GM23338 (cell line): ENCODE measurements at regions not wholly inside any gene's neighbourhood (a gene's known extent, or its start where the extent isn't known, plus 50 kb on each side); places are given as distances from the start of the nearest gene placed in this dataset.

Experiments
- ATAC-seq: fragments of 200-7000 bp; cut with Tn5 transposase; 3 replicates; pipeline ENCODE4 v1.9.1; 2020
- DNase-seq: peaks from one replicate; pipeline ENCODE4 v3.0.0-alpha.2; 2015; ENCODE audit warnings: low spot score
- H2AFZ ChIP-seq: fragments of 200-600 bp; sonication (generic); 2 replicates; pipeline ENCODE4 v1.8.0; 2016; ENCODE audit warnings: antibody characterized with exemption, mild to moderate bottlenecking, moderate library complexity
- H3F3A ChIP-seq: fragments of 200-600 bp; sonication (generic); replicated peaks from 2 replicates; pipeline ENCODE4 v1.8.0; 2017; ENCODE audit warnings: antibody characterized with exemption, mixed run types, low read depth
- H3K27ac ChIP-seq: fragments of 200-600 bp; sonication (generic); 2 replicates; pipeline ENCODE4 v1.6.1; 2016; ENCODE audit warnings: low read depth
- H3K27me3 ChIP-seq: fragments of 200-600 bp; sonication (generic); 2 replicates; pipeline ENCODE4 v1.8.0; 2016; ENCODE audit warnings: mild to moderate bottlenecking, mixed run types, moderate library complexity; ENCODE audit not compliant: insufficient read depth
- H3K36me3 ChIP-seq: fragments of 200-600 bp; sonication (generic); 2 replicates; pipeline ENCODE4 v1.8.0; 2016; ENCODE audit warnings: mild to moderate bottlenecking; ENCODE audit not compliant: insufficient read depth
- H3K4me1 ChIP-seq: fragments of 200-600 bp; sonication (generic); 2 replicates; pipeline ENCODE4 v1.8.0; 2016; ENCODE audit warnings: mild to moderate bottlenecking, moderate library complexity; ENCODE audit not compliant: insufficient read depth
- H3K4me2 ChIP-seq: fragments of 200-600 bp; sonication (generic); 2 replicates; pipeline ENCODE4 v1.7.1; 2017; ENCODE audit warnings: mixed run types
- H3K4me3 ChIP-seq: fragments of 200-600 bp; sonication (generic); 2 replicates; pipeline ENCODE4 v1.6.1; 2016; ENCODE audit warnings: mixed run types
- H3K79me2 ChIP-seq: fragments of 200-600 bp; sonication (generic); replicated peaks from 2 replicates; pipeline ENCODE4 v1.8.0; 2017; ENCODE audit warnings: mild to moderate bottlenecking; ENCODE audit not compliant: insufficient read depth
- H3K9me2 ChIP-seq: fragments of 200-600 bp; sonication (generic); 2 replicates; pipeline ENCODE4 v1.8.0; 2017; ENCODE audit not compliant: insufficient read depth
- H4K20me1 ChIP-seq: fragments of 200-600 bp; sonication (generic); replicated peaks from 2 replicates; pipeline ENCODE4 v1.8.0; 2017; ENCODE audit warnings: mild to moderate bottlenecking; ENCODE audit not compliant: insufficient read depth
- H3K27ac Mint-ChIP-seq: 2 replicates; pipeline ENCODE4 v1.8.0; 2020; ENCODE audit warnings: inconsistent platforms, mild to moderate bottlenecking, moderate library complexity, mixed read lengths
- H3K27me3 Mint-ChIP-seq: 3 replicates; pipeline ENCODE4 v1.8.0; 2022; ENCODE audit warnings: low read depth, mild to moderate bottlenecking, moderate library complexity, mixed read lengths, inconsistent platforms; ENCODE audit not compliant: insufficient read depth, poor library complexity
- H3K36me3 Mint-ChIP-seq: 3 replicates; pipeline ENCODE4 v1.8.0; 2021; ENCODE audit warnings: low read depth, mild to moderate bottlenecking, inconsistent platforms, moderate library complexity, mixed read lengths
- H3K4me1 Mint-ChIP-seq: 3 replicates; pipeline ENCODE4 v1.8.0; 2020; ENCODE audit warnings: mild to moderate bottlenecking, inconsistent platforms, mixed read lengths
- H3K4me3 Mint-ChIP-seq: 3 replicates; pipeline ENCODE4 v1.8.0; 2021; ENCODE audit warnings: moderate library complexity, mild to moderate bottlenecking, inconsistent platforms, mixed read lengths
- H3K9me3 Mint-ChIP-seq: 3 replicates; pipeline ENCODE4 v1.8.0; 2020; ENCODE audit warnings: moderate library complexity, mild to moderate bottlenecking, inconsistent platforms, mixed read lengths
- CREB1 ChIP-seq: fragments of 250-450 bp; sonication (Bioruptor Pico); IDR thresholded peaks from 2 replicates; pipeline ENCODE4 v1.5.0; 2020; ENCODE audit warnings: low read depth, mild to moderate bottlenecking, moderate library complexity
- CTCF ChIP-seq, 2 experiments: fragments of 200-600 bp in 1 of 2; sonication (generic) in 1 of 2; conservative IDR thresholded peaks; 2 replicates each; pipeline versions ENCODE4 v1.5.1 to v1.6.1; 2016 to 2017; ENCODE audit warnings: antibody characterized with exemption in 2 of 2, low read depth in 2 of 2, mild to moderate bottlenecking in 2 of 2, moderate library complexity in 1 of 2
- ETS1 ChIP-seq: IDR thresholded peaks from 2 replicates; pipeline ENCODE4 v1.6.1; 2016; ENCODE audit warnings: antibody characterized with exemption
- EZH2 ChIP-seq: fragments of 200-600 bp; sonication (generic); IDR thresholded peaks from one replicate; pipeline ENCODE4 v1.8.0; 2017; ENCODE audit warnings: antibody characterized with exemption, mild to moderate bottlenecking, low read depth; ENCODE audit not compliant: unreplicated experiment
- EZH2phosphoT487 ChIP-seq: fragments of 200-600 bp; sonication (generic); IDR thresholded peaks from one replicate; pipeline ENCODE4 v1.8.1; 2018; ENCODE audit warnings: antibody characterized with exemption; ENCODE audit not compliant: unreplicated experiment
- JUNB ChIP-seq: IDR thresholded peaks from one replicate; pipeline ENCODE4 v1.6.1; 2016; ENCODE audit warnings: antibody characterized with exemption; ENCODE audit not compliant: unreplicated experiment
- NANOG ChIP-seq: IDR thresholded peaks from 2 replicates; pipeline ENCODE4 v1.6.1; 2016; ENCODE audit warnings: antibody characterized with exemption, borderline replicate concordance
- POLR2AphosphoS5 ChIP-seq: IDR thresholded peaks from 2 replicates; pipeline ENCODE4 v1.6.1; 2016; ENCODE audit warnings: antibody characterized with exemption, low read depth
- REST ChIP-seq: IDR thresholded peaks from one replicate; pipeline ENCODE4 v1.6.1; 2018; ENCODE audit warnings: antibody characterized with exemption; ENCODE audit not compliant: unreplicated experiment
- STAT1 ChIP-seq: IDR thresholded peaks from one replicate; pipeline ENCODE4 v1.6.1; 2016; ENCODE audit warnings: antibody characterized with exemption; ENCODE audit not compliant: unreplicated experiment
- ZNF114 ChIP-seq: fragments of 250-450 bp; sonication (Bioruptor Pico); IDR thresholded peaks from 2 replicates; pipeline ENCODE4 v1.5.0; 2020; ENCODE audit warnings: mild to moderate bottlenecking, moderate library complexity
- ZNF331 ChIP-seq: fragments of 250-450 bp; sonication (Bioruptor Pico); IDR thresholded peaks from 2 replicates; pipeline ENCODE4 v1.5.0; 2020; ENCODE audit warnings: low read depth, mild to moderate bottlenecking, moderate library complexity

GRCh38 chr6:143575440-143575839, 63.9 kb upstream of the FUCA2 start:
- Histone ChIP-seq H3K4me1 (no peaks in the 10 kb centered on the region; the same call in 1 of the 2 replicates), H3K4me2 (no peak overlapping the region), H3K9me2 (no peaks in the 10 kb centered on the region), H3F3A (no peaks in the 10 kb centered on the region), H4K20me1 (no peaks in the 10 kb centered on the region), H2AFZ (no peak overlapping the region), H3K27ac (no peak overlapping the region), H3K79me2 (no peaks in the 10 kb centered on the region), H3K4me3 (no peak overlapping the region), H3K27me3 (no peaks in the 10 kb centered on the region), H3K36me3 (no peaks in the 10 kb centered on the region)
- peak; percentile 84 for ATAC-seq
- no peaks in the 10 kb centered on the region for H3K36me3 Mint-ChIP-seq
- TF ChIP-seq ETS1 (no peak), CTCF (conservative IDR thresholded peaks at IDR 0.05; ENCODE audit: low read depth in 2 of 2) (peak; percentile 91 to 99), NANOG (no peak)
- H3K27ac Mint-ChIP-seq, result no peak overlapping the region
- H3K4me1 Mint-ChIP-seq, result peaks cover 16% of the 10 kb centered on the region
- no peaks in the 10 kb centered on the region for H3K9me3 Mint-ChIP-seq
- H3K27me3 Mint-ChIP-seq, result peaks cover 2% of the 10 kb centered on the region
- peak; percentile 81 for DNase-seq
- H3K4me3 Mint-ChIP-seq, result no peak overlapping the region

- Histone ChIP-seq H3F3A (no peaks in the 10 kb centered on the region), H3K27ac (no peak overlapping the region), H3K9me2 (no peaks in the 10 kb centered on the region), H3K27me3 (no peaks in the 10 kb centered on the region), H3K4me3 (no peak overlapping the region), H4K20me1 (no peaks in the 10 kb centered on the region), H3K36me3 (no peaks in the 10 kb centered on the region), H3K79me2 (no peaks in the 10 kb centered on the region), H3K4me2 (peak overlapping the region; percentile 23; the same call in 1 of the 2 replicates), H3K4me1 (no peaks in the 10 kb centered on the region; the same call in 1 of the 2 replicates), H2AFZ (no peak overlapping the region)
- Mint-ChIP-seq H3K4me1 (peaks cover 14% of the 10 kb centered on the region), H3K9me3 (no peaks in the 10 kb centered on the region), H3K4me3 (peak overlapping the region; percentile 12), H3K27ac (no peak overlapping the region), H3K36me3 (no peaks in the 10 kb centered on the region), H3K27me3 (peaks cover 5% of the 10 kb centered on the region)
- ATAC-seq (peak; percentile 83), DNase-seq (peak; percentile 31)
- no peak for TF ChIP-seq ZNF114 (CRISPR knock-in tag)
- no peak for TF ChIP-seq ZNF331
- TF ChIP-seq NANOG, result no peak
- no peak for TF ChIP-seq EZH2
- no peak for TF ChIP-seq CREB1
- TF ChIP-seq STAT1, result no peak
- no peak for TF ChIP-seq ETS1
- TF ChIP-seq POLR2AphosphoS5, result no peak
- TF ChIP-seq EZH2phosphoT487, result no peak
- TF ChIP-seq JUNB, result no peak
- TF ChIP-seq CTCF (conservative IDR thresholded peaks at IDR 0.05; ENCODE audit: low read depth in 2 of 2), result no peak
- no peak for TF ChIP-seq REST
Observed at GRCh38 chr6:143570147-143570853, 58.8 kb upstream of the FUCA2 start.
